ENCODE measurements at regions not wholly inside any gene's neighbourhood (a gene's known extent, or its start where the extent isn't known, plus 50 kb on each side); places are given as distances from the start of the nearest gene placed in this dataset.

DNA sequence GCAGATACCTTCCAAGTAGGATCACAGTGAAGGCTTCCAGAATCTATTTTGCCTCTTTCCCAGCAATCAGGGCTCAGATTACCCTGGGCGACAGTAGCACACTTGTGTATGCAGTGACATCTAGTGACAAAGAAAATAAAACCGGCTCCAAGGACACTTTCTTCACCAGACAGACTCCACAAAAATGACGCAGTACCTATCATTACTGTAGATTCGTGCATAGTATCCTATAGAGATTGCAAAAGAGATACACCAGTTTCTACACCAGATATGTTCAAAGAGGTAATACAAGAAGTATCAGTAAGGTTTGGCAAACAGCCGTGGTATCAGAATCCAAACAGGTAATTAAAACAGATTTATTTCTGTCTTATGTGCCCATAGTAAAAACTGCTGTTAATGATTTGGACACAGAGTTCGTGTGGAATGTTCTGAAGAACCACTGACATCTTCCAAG, 600.4 kb upstream of the JAG1 start:
- Histone ChIP-seq H3K4me3 (ENCODE audit: low read depth, low read length) (no peak overlapping the region), H3K27me3 (ENCODE audit: control insufficient read depth, insufficient read depth, low read length) (no peaks in the 10 kb centered on the region), H3K36me3 (ENCODE audit: control insufficient read depth, insufficient read depth, low read length) (no peaks in the 10 kb centered on the region)
- TF ChIP-seq, protein P1, sequence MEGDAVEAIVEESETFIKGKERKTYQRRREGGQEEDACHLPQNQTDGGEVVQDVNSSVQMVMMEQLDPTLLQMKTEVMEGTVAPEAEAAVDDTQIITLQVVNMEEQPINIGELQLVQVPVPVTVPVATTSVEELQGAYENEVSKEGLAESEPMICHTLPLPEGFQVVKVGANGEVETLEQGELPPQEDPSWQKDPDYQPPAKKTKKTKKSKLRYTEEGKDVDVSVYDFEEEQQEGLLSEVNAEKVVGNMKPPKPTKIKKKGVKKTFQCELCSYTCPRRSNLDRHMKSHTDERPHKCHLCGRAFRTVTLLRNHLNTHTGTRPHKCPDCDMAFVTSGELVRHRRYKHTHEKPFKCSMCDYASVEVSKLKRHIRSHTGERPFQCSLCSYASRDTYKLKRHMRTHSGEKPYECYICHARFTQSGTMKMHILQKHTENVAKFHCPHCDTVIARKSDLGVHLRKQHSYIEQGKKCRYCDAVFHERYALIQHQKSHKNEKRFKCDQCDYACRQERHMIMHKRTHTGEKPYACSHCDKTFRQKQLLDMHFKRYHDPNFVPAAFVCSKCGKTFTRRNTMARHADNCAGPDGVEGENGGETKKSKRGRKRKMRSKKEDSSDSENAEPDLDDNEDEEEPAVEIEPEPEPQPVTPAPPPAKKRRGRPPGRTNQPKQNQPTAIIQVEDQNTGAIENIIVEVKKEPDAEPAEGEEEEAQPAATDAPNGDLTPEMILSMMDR (IDR thresholded peaks at IDR 0.05; ENCODE audit: insufficient read depth, low read length, poor library complexity, severe bottlenecking), result peak; percentile 44
- DNase-seq (ENCODE audit: low read depth), result no peak

DNA sequence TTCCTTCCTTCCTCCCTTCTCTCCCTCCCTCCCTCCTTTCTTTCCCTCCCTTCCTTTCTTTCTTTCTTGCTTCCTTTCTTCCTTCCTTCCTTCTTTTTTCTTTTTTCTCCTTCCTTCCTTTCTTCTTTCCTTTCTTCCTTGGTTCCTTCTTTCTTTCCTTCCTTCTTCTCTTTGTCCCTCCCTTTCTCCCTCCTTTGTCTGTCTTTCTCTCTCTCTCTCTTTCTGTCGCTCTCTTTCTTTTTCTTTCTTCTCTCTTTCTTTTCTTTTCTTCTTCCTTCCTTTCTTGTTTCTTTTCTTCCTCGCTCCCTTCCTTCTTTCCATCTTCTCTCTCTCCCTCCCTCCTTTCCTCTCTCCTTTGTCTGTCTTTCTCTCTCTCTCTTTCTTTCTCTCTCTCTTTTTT, 601.9 kb upstream of the JAG1 start:
- Histone ChIP-seq H3K36me3 (ENCODE audit: control insufficient read depth, insufficient read depth, low read length) (no peaks in the 10 kb centered on the region), H3K4me3 (ENCODE audit: low read depth, low read length) (no peak overlapping the region), H3K27me3 (ENCODE audit: control insufficient read depth, insufficient read depth, low read length) (no peaks in the 10 kb centered on the region)
- DNase-seq (ENCODE audit: low read depth), result no peak
- TF ChIP-seq, protein P1 (IDR thresholded peaks at IDR 0.05; ENCODE audit: insufficient read depth, low read length, poor library complexity, severe bottlenecking), result no peak

DNA sequence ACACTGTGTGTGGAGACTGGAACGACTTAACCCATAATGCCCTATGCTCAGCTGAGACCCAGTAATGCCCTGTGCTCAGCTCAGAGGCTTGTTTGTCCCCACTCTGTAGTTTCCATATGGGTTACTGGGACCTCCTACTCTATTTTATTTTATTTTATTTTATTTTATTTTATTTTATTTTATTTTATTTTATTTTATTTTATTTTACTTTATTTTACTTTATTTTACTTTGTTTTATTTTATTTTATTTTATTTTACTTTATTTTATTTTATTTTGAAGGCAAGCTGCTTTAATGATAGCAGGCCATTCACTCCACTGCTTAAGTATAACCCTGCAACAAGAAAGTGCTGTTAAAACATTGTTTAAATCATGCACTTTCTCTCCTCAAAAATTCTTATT, 603.4 kb upstream of the JAG1 start:
- no peak for DNase-seq (ENCODE audit: low read depth)
- H3K36me3 ChIP-seq (ENCODE audit: control insufficient read depth, insufficient read depth, low read length), result no peaks in the 10 kb centered on the region
- no peaks in the 10 kb centered on the region for H3K27me3 ChIP-seq (ENCODE audit: control insufficient read depth, insufficient read depth, low read length)
- TF ChIP-seq, protein P1 (IDR thresholded peaks at IDR 0.05; ENCODE audit: insufficient read depth, low read length, poor library complexity, severe bottlenecking), result no peak
- H3K4me3 ChIP-seq (ENCODE audit: low read depth, low read length), result no peak overlapping the region

DNA sequence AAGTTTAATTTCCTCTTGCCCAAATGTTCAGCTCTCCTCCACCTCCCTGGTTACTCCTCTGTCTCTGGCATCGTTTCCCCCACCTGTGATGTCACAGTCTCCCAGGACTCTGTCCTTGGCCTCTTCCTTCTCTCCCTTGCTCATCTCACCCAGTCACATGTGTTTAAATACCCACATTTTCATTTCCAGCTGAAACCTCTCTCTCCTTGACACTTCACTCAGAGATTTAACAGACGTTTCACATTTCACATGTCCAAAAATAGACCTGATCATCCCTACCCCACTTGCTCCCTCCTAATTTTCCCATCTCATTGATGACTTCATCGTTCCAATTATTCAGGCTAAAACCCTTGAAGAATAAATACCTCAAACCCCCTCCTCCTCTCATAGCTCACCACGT, 604.1 kb upstream of the JAG1 start:
- Histone ChIP-seq H3K36me3 (ENCODE audit: control insufficient read depth, insufficient read depth, low read length) (no peaks in the 10 kb centered on the region), H3K4me3 (ENCODE audit: low read depth, low read length) (no peak overlapping the region), H3K27me3 (ENCODE audit: control insufficient read depth, insufficient read depth, low read length) (no peaks in the 10 kb centered on the region)
- TF ChIP-seq, protein P1 (IDR thresholded peaks at IDR 0.05; ENCODE audit: insufficient read depth, low read length, poor library complexity, severe bottlenecking), result no peak
- no peak for DNase-seq (ENCODE audit: low read depth)

- DNase-seq (ENCODE audit: low read depth), result no peak
- H3K36me3 ChIP-seq (ENCODE audit: control insufficient read depth, insufficient read depth, low read length), result no peaks in the 10 kb centered on the region
- no peak overlapping the region for H3K4me3 ChIP-seq (ENCODE audit: low read depth, low read length)
- H3K27me3 ChIP-seq (ENCODE audit: control insufficient read depth, insufficient read depth, low read length), result no peaks in the 10 kb centered on the region
- TF ChIP-seq, protein P1 (IDR thresholded peaks at IDR 0.05; ENCODE audit: insufficient read depth, low read length, poor library complexity, severe bottlenecking), result no peak
Observed at GRCh38 chr20:11278461-11278860, 604.7 kb upstream of the JAG1 start.

DNA sequence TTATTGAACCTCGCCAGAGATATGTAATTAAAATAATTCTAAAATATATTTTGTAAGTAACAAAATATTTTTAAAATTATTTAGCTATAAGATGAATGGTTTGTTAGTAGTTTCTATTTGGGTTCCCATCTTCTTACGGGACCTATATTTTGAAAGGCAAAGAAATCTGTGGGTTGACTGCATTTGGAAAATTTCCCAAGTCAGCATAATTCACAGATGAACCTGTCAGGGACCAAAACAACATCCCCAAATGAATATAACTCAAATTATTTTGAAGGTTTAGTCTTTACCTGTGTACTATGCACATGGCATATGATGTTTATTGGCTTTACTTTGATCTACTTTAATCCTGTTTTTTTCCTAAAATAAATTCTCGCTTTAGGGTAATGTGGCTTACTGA, 607.4 kb upstream of the JAG1 start:
- Histone ChIP-seq H3K36me3 (ENCODE audit: control insufficient read depth, insufficient read depth, low read length) (no peaks in the 10 kb centered on the region), H3K27me3 (ENCODE audit: control insufficient read depth, insufficient read depth, low read length) (no peaks in the 10 kb centered on the region), H3K4me3 (ENCODE audit: low read depth, low read length) (no peak overlapping the region)
- TF ChIP-seq, protein P1 (IDR thresholded peaks at IDR 0.05; ENCODE audit: insufficient read depth, low read length, poor library complexity, severe bottlenecking), result no peak
- DNase-seq (ENCODE audit: low read depth), result no peak
